IPS-NIHi11 (cell line): ENCODE measurements at regions not wholly inside any gene's neighbourhood (a gene's known extent, or its start where the extent isn't known, plus 50 kb on each side); places are given as distances from the start of the nearest gene placed in this dataset.
A peak's percentile ranks its signal among the peaks of the same experiment; 100 is the strongest.
"Not testable (repeated sequence)": the region's sequence is repeated elsewhere in the genome, so short reads cannot be mapped to it uniquely, and the experiment has no call there.

Experiments used
- DNase-seq: peaks from one replicate; pipeline ENCODE4 v3.0.0; 2012; ENCODE audit warnings: mixed read lengths, low spot score

DNA sequence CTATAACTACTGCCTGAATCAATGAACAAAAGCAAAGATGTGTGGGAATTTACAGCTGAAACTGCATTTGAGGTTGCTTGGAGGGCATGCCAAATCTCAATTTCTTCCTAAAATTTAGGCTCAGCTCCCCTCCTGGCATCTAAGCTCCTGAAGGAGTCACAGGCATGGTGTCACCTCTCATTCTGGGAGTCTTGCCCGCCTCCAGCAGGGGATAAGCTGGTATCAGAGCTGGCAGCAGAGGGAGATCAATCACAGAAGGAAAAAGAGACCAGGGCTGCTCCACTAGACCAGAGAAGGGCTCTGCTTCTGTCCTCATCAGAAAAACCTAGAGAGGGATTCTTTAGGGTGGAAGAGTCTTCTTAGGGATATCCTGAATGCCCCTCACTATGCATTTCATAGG lies 150.4 kb upstream of the SLC6A11 start:
- DNase-seq, result no peak

DNA sequence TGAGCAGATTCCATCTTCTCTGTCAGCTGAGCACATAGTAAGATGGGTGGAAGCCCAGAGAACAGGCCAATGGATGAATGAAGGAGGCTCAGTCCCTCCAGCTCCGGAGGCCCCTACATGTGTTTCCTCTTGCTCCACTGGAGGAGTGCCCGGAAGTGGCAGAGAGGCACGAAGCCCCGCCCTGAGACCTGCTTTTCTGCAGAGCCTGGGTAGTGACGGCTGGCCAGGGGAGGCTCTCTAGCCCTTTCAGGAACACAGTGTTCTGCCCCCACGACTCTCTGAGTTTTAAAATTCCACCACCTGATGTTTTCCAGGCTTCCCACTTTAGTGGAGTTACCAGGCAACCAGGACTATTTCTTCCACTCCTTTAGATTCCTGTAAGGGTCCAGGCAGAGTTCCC lies 149.4 kb upstream of the SLC6A11 start:
- DNase-seq, result no peak

DNA sequence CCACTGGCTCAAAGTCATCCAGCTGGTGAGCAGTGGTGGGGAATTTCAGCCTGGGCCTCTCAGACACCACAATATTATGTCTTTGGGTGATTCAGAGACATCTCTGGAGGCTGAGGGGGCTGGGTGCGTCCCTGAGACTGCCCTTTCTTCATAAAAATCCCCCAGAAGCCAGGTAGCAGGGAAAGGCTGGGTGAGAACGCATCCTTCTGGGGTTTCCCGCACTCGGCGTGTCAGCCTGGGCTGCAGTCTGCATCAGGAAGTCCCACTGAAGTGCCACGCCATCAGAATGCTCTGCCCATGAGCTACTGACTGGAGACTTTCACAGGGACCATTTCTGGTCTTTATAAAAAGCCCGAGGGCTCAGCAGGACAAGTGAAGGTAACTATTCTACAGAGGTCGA lies 148.8 kb upstream of the SLC6A11 start:
- no peak for DNase-seq

DNA sequence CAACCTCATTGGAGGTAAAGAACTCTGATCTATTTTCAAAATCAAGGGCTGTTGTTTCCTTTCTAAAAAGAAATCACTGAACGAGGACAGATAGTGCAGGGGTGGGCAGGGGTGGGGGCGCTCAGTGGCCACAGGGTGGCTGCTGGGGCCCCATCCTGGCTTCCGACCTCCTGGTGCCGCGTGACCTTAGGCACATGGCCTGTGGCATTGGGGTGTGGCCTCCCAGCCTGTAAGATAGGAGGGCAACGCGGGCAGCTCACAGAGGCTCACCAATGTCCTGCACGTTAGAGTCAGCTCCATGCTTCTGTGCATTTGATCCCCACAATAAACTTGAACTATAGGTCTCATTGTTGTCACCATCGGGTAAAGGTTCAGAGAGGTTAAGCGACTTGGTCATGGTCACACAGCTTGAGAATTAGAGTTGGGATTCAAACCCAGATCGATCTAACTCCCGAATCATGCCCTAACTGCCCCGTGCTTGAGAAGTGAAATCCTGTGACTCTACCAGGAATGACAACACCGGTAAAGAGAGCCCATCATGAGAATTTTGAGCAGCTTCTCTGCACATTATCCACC lies 148.0 kb upstream of the SLC6A11 start:
- no peak for DNase-seq

DNA sequence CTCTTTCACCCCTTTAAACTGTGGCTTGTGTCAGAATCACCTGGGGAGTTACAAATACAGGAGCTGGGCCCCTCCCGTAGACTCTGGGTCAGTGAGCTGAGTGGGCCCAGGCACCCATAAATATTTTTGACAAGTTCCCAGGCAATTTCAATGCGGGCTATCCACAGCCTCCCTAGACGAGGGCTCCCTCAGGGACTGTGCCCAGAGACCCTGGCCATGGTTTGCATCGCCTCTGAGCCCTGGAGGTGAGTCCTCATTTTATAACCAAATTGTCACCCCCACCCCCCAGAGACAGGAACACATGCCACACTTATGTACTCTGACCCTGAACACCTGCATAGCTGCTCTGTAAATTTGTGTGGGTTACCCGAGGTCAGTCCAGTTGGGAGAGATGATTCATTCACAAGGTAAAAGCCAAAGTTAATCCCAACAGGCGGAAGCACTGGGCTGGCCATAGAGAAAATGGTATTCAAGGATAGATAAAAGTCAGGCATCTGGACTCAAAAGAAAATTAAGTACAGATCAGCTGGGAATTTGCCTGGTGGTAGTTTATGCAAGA lies 146.5 kb upstream of the SLC6A11 start:
- DNase-seq, result no peak

DNA sequence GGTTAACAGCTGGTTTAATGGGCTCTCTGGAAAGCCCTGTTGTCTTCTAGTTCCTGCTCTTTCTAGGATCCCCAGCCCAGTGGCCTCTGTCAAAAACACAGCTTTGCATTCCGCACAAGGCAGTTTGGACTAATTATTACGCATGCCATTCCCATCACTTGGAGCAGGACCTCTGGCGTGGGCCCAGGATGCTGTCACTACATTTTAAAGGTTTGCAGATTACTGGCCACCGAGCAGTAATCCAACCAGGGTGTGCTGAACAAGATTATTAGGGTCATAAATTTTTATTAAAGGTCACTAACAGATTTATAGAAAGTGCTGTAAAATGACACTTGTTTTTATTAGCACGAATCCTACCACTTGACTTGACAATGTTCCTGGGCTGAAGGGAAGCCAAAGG lies 143.6 kb upstream of the SLC6A11 start:
- DNase-seq, result no peak

DNA sequence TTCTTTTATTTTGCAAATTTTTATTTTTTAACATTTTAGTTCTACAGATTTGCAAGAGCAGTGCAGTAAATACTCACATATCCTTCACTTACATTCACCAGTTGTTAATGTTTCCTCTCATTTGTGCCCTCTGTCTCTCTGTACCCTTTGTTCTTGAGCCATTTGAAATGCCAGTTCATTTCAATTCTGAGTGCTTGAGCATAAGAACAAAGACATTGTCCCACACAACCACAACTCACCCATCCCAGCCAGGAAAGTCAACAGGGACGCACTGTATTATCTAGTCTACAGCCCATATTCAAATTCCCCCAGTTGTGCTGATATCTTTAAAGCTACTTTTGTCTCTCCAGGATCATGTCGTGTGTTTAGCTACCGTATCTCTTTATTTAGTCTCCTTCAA lies 141.4 kb upstream of the SLC6A11 start:
- DNase-seq, result no peak

DNA sequence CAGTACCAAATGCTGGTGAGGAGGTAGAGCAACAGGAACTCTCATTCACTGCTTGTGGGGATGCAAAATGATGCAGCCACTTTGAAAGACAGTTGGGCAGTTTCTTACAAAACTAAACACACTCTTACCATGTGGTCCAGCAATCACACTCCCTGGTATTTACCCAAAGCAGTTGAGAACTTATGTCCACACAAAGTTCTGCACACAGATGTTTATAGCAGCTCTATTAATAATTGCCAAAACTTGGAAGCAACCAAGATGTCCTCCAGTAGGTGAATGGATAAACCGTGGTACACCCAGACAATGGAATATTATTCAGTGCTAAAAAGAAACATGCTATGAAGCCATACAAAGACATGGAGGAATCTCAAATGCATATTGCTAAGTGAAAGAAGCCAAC lies 139.1 kb upstream of the SLC6A11 start:
- no peak for DNase-seq

DNA sequence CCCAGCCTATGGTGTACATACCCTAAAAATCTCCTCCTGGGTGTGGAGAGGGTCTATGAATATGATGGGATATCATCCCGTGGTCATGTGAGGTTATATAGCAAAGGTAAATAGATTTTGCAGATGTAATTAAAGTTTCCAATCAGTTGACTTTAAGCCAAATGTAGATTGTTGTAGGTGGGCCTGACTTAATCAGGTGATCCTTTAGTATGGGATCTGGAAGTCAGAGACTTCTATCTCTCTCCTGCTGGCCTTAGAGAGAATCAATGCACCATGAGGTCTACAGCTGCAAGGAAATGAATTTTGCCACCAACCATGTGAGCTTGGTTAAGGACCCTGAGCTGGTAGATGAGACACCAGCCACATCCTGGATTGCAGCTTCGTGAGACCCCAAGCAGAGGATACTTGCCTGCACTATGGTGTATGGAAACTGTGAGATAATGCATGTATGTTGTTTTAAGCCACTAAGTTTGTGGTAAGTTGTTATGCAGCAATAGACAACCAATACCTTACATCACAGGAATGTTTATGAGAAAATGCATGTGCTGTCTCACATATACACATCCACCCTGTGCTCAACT lies 137.1 kb upstream of the SLC6A11 start:
- DNase-seq, result no peak

DNA sequence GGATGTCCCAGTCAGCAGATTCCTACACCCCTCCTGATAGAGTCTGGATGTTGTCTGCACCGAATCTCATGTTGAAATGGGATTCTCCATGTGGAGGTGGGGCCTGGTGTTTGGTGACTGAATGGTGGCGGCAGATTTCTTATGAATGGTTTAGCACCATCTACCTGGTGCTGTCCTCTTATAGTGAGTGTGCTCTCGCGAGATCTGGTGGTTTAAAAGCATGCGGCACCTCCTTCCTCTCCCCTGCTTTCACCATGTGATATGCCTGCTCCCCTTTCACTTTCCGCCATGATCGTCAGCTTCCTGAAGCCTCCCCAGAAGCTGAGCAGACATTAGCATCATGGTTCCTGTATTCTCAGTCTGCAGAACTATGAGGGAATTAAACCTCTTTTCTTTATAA lies 135.2 kb upstream of the SLC6A11 start:
- no peak for DNase-seq

DNA sequence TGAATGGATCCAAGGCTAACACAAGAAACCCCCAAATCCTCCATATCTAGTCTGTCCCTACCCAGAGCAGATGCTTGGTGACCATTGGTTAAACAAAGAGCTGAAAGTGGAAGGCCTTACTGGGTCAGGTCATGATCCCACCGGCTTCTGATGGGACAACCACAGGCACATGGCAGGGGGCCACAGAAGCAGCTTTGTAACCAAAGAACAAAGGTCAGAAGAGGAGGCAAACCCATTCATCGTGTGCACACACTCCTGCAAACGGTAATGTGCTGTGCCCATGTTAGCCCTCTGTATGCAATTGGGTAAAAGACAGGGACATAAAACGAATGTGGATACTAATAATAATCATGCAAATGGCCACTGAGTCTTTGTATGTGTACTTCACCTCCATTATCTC lies 133.3 kb upstream of the SLC6A11 start:
- no peak for DNase-seq

DNA sequence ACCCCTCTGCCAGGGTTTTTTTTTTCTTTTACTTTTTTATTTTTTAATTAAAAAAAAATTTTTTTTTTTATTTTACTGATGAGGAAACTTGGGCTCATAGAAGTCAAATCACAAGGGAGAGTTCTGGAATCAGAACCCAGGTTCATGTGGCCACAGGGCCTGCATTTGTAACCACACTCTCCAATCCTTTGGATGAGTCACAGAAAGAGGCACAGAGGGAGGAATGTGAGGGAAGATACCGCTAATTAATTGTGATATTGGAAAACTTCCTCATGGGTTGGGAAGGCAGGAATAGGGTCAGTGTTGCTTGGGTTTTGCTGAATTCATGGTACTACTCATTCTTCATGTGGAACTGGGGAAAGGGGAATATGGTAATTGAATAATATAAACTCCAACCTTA lies 132.9 kb upstream of the SLC6A11 start:
- DNase-seq, result no peak

DNA sequence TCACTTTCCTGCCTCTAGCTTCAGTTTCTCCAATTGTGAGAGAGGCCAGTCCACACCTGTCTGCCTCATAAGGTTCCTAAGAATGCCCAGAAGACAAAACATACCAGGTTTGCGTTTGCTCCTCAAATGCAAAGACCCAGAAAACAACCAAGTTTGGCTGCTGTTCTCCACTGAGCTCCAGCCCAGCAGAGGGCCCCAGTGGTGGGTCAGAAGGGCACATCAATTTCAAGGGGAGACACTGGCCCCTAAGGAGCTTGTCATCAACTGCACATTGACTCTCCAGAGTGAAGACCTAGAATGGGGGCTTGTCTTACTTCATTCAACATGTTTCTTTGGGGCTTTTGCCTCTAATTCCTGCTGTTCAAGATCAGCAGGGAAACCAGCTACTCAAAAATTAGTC lies 127.9 kb upstream of the SLC6A11 start:
- no peak for DNase-seq

DNA sequence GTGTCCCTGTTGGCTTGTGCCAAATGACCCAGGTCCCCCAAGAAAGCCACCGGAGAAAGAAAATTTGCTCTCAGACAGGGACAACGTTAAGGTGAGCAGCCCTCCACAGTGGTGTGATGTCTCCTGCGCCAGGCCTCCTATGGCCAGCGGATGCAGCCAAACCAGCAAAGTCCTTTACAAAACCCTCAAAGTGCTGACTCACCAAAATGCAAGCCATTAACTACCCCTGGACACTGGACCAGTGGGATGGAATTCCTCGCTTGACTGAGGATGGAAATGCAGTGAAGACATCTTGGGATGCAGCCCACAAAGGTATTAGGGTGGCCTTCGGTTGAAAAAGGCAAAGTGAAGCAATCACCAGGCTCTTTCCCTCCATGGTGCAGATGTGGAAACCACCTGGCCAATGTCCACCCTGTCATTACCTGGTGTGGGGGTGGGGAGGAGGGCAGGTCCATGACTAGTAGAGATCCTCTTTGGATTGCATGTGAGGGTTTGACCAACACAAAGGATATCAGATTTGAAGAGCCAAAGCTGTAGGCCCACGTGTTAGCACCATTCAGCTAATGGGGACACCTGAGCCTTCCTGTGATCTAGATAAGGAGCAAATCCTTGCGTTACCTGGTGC lies 127.4 kb upstream of the SLC6A11 start:
- no peak for DNase-seq

DNA sequence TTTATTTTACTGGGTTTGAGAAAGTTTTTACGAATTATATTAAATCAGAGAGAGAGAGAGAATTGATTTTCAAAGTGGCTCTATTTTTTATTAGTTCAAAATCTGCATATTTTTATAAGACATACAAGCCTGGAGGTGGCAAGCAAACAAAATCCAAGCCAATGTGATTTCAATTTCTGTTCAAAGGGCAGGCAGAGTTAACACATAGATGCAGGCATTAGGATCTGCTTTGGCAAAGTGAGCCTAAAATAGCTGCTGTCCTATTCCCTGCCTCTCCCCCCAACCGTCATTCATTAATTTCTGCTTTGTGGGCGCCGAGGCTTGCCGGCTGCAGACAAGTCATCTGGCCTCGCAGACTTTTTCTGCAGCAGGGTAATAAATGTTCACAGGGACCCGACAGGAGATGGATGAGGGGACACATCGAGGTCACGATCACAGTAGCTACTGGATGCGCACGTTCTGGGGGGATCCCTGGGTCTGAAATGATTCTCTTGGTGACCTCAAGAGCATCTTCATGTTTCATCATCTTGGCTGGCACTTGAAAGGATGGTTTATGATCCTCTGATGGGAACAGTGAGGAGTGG lies 123.9 kb upstream of the SLC6A11 start:
- no peak for DNase-seq

DNA sequence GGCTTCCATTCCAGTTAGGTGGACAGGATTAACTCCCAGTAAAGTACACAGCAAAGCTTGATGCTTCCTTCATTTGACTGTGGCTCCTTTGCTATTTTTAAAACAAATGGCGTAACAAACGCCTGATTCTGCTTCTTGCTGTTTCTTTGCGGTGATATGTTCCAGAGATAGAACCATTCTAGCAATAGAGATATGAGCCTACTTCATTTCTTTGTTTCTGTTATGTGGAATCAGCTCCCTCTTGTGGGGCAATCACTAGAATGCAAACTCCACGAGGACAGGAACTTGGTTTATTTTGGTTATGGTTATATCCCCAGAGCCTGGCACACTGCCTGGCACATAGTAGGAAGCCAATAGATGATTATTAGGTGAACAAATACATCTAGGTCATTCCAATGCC lies 122.6 kb upstream of the SLC6A11 start:
- DNase-seq, result no peak

DNA sequence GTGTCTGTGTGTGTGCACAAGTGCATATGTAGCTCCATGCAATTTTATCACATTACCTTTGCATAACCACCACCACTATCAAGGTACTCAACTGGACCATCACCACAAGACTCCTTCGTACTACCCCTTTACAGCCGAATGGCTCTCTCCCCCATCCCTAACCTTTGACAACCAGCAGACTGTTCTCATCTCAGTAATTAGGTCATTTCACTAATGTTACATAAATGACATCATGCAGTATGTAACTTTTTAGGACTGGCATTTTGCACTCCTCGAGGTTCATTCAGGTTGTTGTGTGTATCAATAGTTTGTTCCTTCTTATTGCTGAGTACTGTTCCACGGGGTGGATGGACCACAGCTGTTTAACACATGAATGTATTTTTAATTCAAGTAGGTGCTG lies 121.8 kb upstream of the SLC6A11 start:
- no peak for DNase-seq

DNA sequence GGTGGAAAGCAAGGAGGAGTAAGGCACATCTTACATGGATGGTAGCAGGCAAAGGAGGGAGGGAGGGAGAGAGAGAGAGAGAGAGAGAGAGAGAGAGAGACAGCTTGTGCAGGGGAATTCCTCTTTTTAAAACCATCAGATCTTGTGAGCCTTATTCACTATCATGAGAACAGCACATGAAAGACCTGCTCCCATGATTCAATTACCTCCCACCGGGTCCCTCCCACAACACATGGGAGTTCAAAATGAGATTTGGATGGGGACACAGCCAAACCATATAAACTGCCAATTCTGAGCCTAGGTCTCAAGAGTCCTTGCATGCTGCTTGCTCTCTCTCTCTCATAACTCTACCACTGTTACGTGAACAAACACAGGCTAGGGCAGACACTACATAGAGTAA lies 120.8 kb upstream of the SLC6A11 start:
- DNase-seq, result not testable (repeated sequence)

DNA sequence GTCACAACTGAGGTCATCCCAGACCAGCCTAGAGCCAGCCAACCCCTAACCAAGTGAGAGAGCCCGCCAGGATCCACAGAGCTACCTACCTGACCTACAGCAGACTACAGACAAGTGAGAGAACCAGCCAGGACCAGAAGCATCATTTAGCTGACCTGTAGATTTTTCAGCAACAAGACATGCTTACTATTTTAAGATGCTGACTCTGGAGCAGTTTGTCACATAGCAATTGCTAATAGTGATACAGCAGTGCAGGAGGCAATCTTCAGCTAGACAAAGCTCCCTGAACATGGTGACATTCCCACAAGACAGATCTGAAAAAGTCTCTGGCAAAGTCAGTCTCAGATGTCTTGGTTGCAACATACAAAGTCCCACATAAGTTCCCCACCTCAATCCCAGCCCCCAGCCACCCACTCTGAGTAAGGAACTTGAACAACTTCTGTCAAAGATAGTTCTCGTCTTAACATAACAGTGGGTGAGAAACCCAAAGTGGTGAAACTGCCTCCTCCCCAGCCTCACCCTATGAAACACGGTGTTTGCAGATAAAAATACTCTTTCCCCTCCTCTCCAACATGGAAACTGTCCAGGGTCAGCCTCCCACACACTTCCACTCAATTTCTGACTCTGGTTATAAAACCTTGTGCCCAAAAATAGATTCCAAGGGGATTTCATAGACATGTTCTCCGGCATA lies 120.3 kb upstream of the SLC6A11 start:
- DNase-seq, result no peak

DNA sequence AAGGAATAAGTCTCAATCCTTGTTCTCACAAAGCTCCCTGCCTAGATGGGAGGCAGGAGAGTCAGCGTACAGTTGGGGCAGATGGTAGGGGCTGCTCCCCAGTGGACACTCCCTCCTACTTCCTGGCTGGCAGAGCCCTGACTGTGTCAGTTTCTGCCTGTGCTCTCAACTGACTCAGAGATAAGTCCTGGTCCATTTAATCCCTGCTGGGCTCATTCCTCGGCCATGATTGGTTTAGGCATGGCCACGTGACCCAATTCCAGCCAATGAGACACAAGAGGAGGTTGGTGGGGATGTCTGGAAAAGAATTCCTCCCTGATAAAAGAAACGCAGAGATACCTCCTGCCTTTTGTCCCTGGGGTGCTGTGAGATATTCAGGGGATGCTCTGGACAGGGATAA lies 118.1 kb upstream of the SLC6A11 start:
- DNase-seq, result peak; percentile 37

DNA sequence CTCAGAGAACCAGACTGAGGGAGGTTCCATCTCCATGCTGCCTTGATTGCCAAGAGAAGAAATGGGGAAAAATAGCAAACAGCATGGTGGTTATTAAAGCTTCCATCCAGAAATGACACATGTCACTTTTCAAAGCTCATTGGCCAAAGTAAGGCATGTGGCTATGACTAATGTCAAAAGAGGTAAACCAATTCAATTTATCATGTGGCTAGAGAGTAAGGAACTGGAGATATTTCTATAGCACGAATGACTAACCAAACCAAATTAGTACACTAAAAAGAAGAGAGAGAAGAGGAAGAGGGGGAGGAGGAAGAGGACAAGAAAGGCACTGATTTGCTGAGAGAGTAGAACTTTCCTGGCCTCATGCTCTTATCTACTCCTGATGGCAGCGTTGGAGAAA lies 115.2 kb upstream of the SLC6A11 start:
- no peak for DNase-seq

DNA sequence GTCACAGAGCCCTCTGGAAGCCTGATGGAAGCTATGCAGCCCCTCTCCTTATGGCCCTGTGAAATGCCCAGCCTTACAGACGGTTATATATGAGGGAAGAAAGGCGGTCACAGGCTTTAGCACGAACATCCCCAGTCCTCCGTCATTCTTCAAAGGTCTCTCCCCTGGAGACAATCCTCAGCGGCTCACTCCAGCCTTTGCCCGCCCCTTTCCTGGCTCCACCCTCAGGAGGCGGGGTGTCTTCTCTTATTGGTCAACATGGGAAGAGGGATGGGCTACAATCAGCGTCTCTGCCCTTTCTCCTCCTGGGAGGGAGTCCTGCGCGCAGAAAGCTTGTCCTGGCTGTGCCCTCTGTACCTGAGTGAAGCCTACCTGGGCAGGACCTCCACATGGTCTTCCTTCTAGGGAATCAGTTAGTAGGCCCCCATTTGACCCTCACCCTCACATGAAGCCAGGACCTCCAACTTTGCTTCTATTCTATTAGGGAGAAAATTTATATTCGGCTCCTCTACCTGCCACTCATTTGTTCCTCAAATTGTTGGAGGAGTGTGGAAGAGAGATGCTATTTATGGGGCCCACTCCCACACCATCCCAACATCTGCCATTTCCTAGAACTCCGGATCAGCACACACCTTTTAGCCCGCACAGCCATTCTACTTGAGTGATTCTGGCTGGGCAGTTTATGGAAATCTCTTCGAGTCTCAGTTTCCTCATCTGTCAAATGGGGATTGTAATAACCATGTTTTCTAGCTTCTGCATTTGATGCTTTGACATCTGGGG lies 112.9 kb upstream of the SLC6A11 start:
- peak; percentile 86 for DNase-seq
